ENCODE measurements at regions not wholly inside any gene's neighbourhood (a gene's known extent, or its start where the extent isn't known, plus 50 kb on each side); places are given as distances from the start of the nearest gene placed in this dataset.

DNA sequence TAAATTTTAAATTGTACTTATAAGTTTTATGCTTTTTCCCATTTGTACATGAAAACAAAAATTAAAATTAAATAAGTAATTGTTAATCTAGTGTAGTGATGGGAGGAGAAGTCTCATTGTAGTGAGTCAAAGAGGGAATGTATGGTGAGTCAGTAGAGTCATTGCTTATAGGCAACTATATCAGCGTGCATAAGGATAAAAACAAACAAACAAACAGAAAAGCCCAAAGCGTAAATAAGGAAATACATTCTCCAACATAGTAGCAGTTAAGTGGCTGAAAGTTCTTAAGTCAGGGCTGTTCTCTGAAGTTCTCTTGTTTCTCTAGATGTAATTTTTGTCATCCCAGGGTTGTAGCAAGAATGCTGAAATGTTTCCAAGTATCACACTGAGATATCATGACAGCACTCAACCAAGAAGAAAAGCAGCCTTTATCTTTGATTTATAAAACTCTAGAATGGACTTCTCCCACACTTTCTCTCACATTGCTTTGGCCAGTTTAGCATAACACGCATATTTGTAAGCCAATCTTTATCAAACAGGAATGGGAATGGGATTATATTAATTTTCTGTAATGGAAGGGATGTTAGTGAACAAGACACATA is 184.1 kb upstream of the TP63 start:
- FAIRE-seq (no peak), DNase-seq (ENCODE audit: insufficient read length, low spot score) (no peak)
- no peak for TF ChIP-seq POLR2A (IDR thresholded peaks at IDR 0.05; ENCODE audit: low read depth, low read length)
- TF ChIP-seq SPI1 (IDR thresholded peaks at IDR 0.05; ENCODE audit: low read depth, low read length) = no peak
- no peak for TF ChIP-seq POLR2AphosphoS5 (IDR thresholded peaks at IDR 0.05; ENCODE audit: low read depth, low read length)
- no peak for TF ChIP-seq TAF1 (IDR thresholded peaks at IDR 0.05; ENCODE audit: low read depth, low read length)
- TF ChIP-seq PAX5 (IDR thresholded peaks at IDR 0.05; ENCODE audit: insufficient read depth, low read length, severe bottlenecking) = no peak
- no peak for TF ChIP-seq POU2F2 (IDR thresholded peaks at IDR 0.05; ENCODE audit: low read depth, low read length)

DNA sequence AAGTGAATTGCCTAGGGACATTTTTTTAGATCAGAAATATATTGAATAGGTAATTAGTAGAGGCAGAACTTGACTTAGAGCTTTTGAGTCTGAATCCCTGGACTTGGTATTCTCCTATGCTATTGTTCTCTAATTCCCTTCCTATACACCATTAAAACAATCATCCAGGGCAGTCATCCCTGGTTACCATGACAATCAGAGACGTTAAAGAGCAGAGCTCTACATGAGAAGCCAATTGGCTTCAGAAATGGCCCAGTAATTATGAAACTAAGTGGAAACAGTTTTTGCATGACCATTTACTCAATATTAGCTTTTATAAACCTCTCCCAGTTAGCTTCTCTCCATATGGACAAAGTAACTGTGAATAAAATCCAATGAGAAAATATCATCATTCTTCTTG is 182.1 kb upstream of the TP63 start:
- DNase-seq (ENCODE audit: insufficient read length, low spot score) = no peak
- no peak for TF ChIP-seq SPI1 (IDR thresholded peaks at IDR 0.05; ENCODE audit: low read depth, low read length)
- no peak for TF ChIP-seq POLR2AphosphoS5 (IDR thresholded peaks at IDR 0.05; ENCODE audit: low read depth, low read length)
- TF ChIP-seq TAF1 (IDR thresholded peaks at IDR 0.05; ENCODE audit: low read depth, low read length) = no peak
- FAIRE-seq = no peak

DNA sequence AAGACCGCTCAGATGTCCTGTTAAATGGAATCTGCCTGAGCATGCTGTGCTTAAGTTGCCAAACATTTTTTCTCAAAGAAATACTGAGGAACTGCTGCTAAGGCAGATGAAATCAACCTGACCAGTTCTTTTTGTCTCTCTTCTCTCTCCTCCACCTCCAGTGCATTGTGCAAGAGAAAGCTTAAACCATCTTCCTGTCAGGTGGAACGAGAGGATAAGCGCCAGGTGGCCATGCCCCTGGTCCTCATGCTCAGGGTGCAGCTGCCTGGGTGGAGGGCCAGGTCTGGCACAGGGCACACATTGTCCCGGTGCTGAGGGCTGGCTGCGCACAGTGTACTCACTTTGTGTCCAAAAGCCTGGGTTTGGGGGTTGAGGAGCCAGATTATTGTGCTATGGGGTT is 176.2 kb upstream of the TP63 start:
- no peak for TF ChIP-seq POLR2AphosphoS5 (IDR thresholded peaks at IDR 0.05; ENCODE audit: low read depth, low read length)
- no peak for TF ChIP-seq POLR2A (IDR thresholded peaks at IDR 0.05; ENCODE audit: low read depth, low read length)
- no peak for TF ChIP-seq SPI1 (IDR thresholded peaks at IDR 0.05; ENCODE audit: low read depth, low read length)
- no peak for TF ChIP-seq PAX5 (IDR thresholded peaks at IDR 0.05; ENCODE audit: insufficient read depth, low read length, severe bottlenecking)
- no peak for TF ChIP-seq POU2F2 (IDR thresholded peaks at IDR 0.05; ENCODE audit: low read depth, low read length)
- no peak for TF ChIP-seq TAF1 (IDR thresholded peaks at IDR 0.05; ENCODE audit: low read depth, low read length)
- DNase-seq (ENCODE audit: insufficient read length, low spot score) (no peak), FAIRE-seq (no peak)

DNA sequence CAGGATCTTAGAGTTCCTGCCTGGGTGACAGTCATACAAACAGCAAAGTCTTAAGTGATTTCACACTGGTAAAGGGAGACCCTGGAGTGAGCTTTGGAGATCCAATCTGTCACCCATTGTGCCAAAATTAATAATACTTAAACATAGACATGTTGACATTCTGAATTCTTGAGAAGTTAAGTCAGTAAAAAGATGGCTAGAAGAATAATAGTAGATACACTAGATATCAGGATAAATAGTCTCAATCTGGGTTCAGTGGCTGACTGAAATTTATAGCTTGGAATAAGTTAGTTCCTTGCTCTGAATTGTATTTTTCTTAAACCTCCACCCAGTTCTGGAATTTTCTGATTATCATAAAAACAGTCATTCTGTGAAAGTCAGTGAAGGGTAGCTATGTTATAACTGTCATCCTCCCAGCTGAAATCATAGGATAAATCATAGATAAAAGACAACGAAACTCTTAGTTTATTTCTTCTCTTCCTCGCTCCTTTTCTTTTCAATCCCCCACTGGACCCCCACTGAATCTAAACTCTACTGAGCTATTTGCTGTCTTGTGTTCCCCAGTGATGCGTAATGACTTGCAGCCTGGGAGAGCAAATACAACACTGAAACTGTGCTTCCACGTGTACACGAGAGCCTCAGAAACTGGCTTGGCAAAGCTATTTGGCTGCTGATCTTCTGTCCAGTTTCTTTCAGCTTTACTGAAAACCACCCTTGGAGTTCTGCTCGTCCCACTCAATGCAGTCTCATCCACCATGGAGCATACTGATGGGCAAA is 175.4 kb upstream of the TP63 start:
- FAIRE-seq (no peak), DNase-seq (ENCODE audit: insufficient read length, low spot score) (no peak)
- TF ChIP-seq POLR2A (IDR thresholded peaks at IDR 0.05; ENCODE audit: low read depth, low read length) = no peak
- TF ChIP-seq POLR2AphosphoS5 (IDR thresholded peaks at IDR 0.05; ENCODE audit: low read depth, low read length) = no peak
- no peak for TF ChIP-seq POU2F2 (IDR thresholded peaks at IDR 0.05; ENCODE audit: low read depth, low read length)
- no peak for TF ChIP-seq SPI1 (IDR thresholded peaks at IDR 0.05; ENCODE audit: low read depth, low read length)
- no peak for TF ChIP-seq TAF1 (IDR thresholded peaks at IDR 0.05; ENCODE audit: low read depth, low read length)

DNA sequence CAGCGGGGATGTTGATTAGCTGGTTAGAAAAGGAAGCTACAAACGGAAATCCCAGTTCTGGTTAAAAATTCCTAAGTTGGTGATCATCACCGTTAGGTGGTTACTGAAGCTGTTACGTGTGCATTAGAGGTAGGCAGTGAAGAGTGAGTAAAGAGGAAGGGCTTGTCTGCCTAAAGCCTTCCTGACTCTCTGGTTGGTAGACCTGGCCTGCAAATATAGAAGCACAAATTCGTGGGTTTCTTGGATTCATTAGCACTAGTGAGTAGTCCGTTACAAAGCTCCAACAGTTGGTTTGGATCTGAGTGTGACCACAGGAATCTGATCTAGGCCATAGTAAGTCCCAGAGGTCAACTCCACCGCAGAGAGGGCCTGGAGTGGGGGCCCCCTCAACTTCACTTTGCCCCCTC is 174.0 kb upstream of the TP63 start:
- DNase-seq (ENCODE audit: insufficient read length, low spot score) (no peak), FAIRE-seq (no peak)
- TF ChIP-seq POU2F2 (IDR thresholded peaks at IDR 0.05; ENCODE audit: low read depth, low read length) = no peak
- no peak for TF ChIP-seq SPI1 (IDR thresholded peaks at IDR 0.05; ENCODE audit: low read depth, low read length)
- TF ChIP-seq POLR2AphosphoS5 (IDR thresholded peaks at IDR 0.05; ENCODE audit: low read depth, low read length) = no peak
- no peak for TF ChIP-seq PAX5 (IDR thresholded peaks at IDR 0.05; ENCODE audit: insufficient read depth, low read length, severe bottlenecking)
- no peak for TF ChIP-seq POLR2A (IDR thresholded peaks at IDR 0.05; ENCODE audit: low read depth, low read length)
- no peak for TF ChIP-seq TAF1 (IDR thresholded peaks at IDR 0.05; ENCODE audit: low read depth, low read length)

DNA sequence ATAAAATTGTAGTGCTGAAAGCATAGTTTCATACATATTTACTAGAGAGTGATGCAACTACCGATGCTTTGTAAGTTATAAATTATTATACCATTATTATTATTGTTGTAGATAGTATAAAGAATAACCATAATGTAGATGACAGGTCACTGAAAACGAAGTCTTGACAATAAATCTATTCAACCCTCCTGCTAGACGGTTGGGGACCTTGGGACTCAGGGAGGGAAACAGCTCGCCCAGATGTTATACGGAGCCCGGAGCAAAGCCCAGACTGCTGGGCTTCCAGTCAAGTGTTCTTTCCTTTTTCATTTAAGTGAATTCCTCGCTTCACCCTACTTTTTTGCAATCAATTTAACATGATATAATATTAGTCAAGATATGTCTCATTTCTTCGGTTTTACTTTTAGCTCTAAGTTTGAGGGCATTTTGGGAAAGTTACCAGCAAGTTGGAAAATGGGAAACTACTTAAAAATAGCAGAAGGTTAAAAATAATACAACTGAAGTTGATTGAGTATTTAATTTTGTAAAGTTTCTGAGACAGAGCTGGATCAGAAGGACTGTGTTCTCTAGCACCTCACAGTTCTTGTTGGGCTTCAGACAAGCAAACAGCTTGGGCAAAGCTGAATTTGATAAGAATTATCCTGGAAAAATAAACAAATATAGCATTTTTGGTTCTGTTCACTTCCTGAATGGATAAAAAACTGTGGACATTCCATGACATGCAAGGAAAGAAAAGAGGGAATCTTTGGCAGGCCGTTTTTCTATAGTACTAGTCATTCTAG is 173.4 kb upstream of the TP63 start:
- TF ChIP-seq TAF1 (IDR thresholded peaks at IDR 0.05; ENCODE audit: low read depth, low read length) = no peak
- TF ChIP-seq SPI1 (IDR thresholded peaks at IDR 0.05; ENCODE audit: low read depth, low read length) = no peak
- no peak for TF ChIP-seq POU2F2 (IDR thresholded peaks at IDR 0.05; ENCODE audit: low read depth, low read length)
- no peak for TF ChIP-seq POLR2A (IDR thresholded peaks at IDR 0.05; ENCODE audit: low read depth, low read length)
- TF ChIP-seq PAX5 (IDR thresholded peaks at IDR 0.05; ENCODE audit: insufficient read depth, low read length, severe bottlenecking) = no peak
- no peak for TF ChIP-seq POLR2AphosphoS5 (IDR thresholded peaks at IDR 0.05; ENCODE audit: low read depth, low read length)
- FAIRE-seq (no peak), DNase-seq (ENCODE audit: insufficient read length, low spot score) (no peak)

DNA sequence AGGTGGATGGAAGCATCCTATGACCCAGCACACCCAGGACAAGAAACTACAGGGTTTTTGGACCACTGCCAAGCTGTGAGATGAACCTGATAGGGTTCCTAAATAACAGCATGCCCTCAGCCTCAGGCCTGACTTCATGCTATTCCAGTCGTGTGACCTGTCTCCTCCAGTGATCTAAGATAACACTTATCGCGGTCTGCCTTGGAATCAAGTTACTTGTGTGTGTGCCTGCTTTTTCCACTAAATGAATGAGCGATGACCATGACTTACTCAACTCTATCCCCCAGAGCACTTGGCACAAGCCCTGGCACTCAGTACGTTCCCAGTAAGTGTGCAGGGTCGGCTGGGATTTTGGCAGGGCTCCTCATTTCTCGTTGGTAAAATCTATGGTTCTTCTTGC is 172.7 kb upstream of the TP63 start:
- no peak for FAIRE-seq
- no peak for TF ChIP-seq POLR2AphosphoS5 (IDR thresholded peaks at IDR 0.05; ENCODE audit: low read depth, low read length)
- no peak for TF ChIP-seq SPI1 (IDR thresholded peaks at IDR 0.05; ENCODE audit: low read depth, low read length)
- no peak for TF ChIP-seq TAF1 (IDR thresholded peaks at IDR 0.05; ENCODE audit: low read depth, low read length)
- TF ChIP-seq POLR2A (IDR thresholded peaks at IDR 0.05; ENCODE audit: low read depth, low read length) = no peak
- no peak for TF ChIP-seq PAX5 (IDR thresholded peaks at IDR 0.05; ENCODE audit: insufficient read depth, low read length, severe bottlenecking)
- no peak for TF ChIP-seq POU2F2 (IDR thresholded peaks at IDR 0.05; ENCODE audit: low read depth, low read length)

DNA sequence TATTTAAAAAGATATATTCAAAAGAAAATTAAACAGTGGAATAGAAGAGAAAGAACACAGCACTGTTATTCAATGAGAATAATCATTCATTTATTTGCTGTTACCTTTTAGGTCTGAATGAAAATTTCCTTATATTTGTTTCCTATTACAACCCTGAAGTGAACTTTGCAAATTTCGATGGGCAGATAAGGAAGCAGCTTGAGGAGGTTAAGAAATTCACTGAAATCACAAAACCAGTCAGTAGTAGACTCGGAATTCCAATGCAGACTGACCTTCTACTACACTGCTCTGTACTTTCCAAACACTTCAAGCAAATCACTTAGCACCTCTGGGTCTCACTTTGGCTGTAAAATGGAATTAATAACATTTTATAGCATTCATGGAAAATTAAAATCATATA is 172.0 kb upstream of the TP63 start:
- DNase-seq (ENCODE audit: insufficient read length, low spot score) (no peak), FAIRE-seq (no peak)
- no peak for TF ChIP-seq SPI1 (IDR thresholded peaks at IDR 0.05; ENCODE audit: low read depth, low read length)
- TF ChIP-seq POLR2AphosphoS5 (IDR thresholded peaks at IDR 0.05; ENCODE audit: low read depth, low read length) = no peak
- no peak for TF ChIP-seq POLR2A (IDR thresholded peaks at IDR 0.05; ENCODE audit: low read depth, low read length)
- TF ChIP-seq PAX5 (IDR thresholded peaks at IDR 0.05; ENCODE audit: insufficient read depth, low read length, severe bottlenecking) = no peak
- TF ChIP-seq TAF1 (IDR thresholded peaks at IDR 0.05; ENCODE audit: low read depth, low read length) = no peak
- TF ChIP-seq POU2F2 (IDR thresholded peaks at IDR 0.05; ENCODE audit: low read depth, low read length) = no peak

More for the DNA sequence above, 172.7 kb upstream of the TP63 start:
- DNase-seq (ENCODE audit: insufficient read length, low spot score) = no peak

DNA sequence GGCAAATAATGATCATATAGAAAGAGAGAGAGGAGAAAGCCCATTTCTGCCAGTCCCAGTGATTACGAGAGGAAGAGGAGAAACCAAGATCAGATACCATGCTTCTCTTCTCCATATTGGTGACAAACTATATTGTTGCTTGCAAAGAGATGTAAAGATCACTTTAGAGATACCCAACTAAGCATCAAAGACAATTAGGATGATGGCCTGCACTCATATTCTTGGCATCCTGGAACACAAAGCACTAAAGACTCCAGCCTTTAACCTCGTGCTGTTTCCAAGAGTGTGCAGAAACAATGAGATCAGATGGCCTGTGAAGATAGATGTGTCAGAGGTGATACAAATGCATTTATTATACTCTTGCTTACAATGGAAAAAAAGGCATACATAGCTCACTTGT is 170.7 kb upstream of the TP63 start:
- no peak for TF ChIP-seq TAF1 (IDR thresholded peaks at IDR 0.05; ENCODE audit: low read depth, low read length)
- DNase-seq (ENCODE audit: insufficient read length, low spot score) (no peak), FAIRE-seq (no peak)
